ENCODE measurements at regions not wholly inside any gene's neighbourhood (a gene's known extent, or its start where the extent isn't known, plus 50 kb on each side); places are given as distances from the start of the nearest gene placed in this dataset.

GRCh38 chr1:221025501-221025900, 146.3 kb downstream of the HLX start:
- H3K27ac ChIP-seq (ENCODE audit: low read length) = no peak overlapping the region
- H3K4me3 ChIP-seq (ENCODE audit: low read length) = no peak overlapping the region
- no peaks in the 10 kb centered on the region for H3K36me3 ChIP-seq (ENCODE audit: control insufficient read depth, insufficient read depth, low read length)
- H3K9me3 ChIP-seq (ENCODE audit: control insufficient read depth, low read depth, low read length) = no peaks in the 10 kb centered on the region
- no peak for DNase-seq
- peaks cover 3% of the 10 kb centered on the region for H3K4me1 ChIP-seq (ENCODE audit: control insufficient read depth, insufficient read depth, low read length)
- no peaks in the 10 kb centered on the region for H3K27me3 ChIP-seq (ENCODE audit: control insufficient read depth, insufficient read depth, low read length)
- 96% methylated on average over 4 of the region's 8 CpGs for WGBS (ENCODE audit: insufficient coverage, low lambda C conversion rate)

- no peak overlapping the region for H3K4me3 ChIP-seq (ENCODE audit: low read length)
- H3K27me3 ChIP-seq (ENCODE audit: control insufficient read depth, insufficient read depth, low read length) = no peaks in the 10 kb centered on the region
- H3K36me3 ChIP-seq (ENCODE audit: control insufficient read depth, insufficient read depth, low read length) = no peaks in the 10 kb centered on the region
- no peaks in the 10 kb centered on the region for H3K9me3 ChIP-seq (ENCODE audit: control insufficient read depth, low read depth, low read length)
- H3K4me1 ChIP-seq (ENCODE audit: control insufficient read depth, insufficient read depth, low read length) = peaks cover 3% of the 10 kb centered on the region
- WGBS (ENCODE audit: insufficient coverage, low lambda C conversion rate) = no CpG with 5 or more reads among the region's 4 CpGs
- no peak for DNase-seq
- H3K27ac ChIP-seq (ENCODE audit: low read length) = no peak overlapping the region
Measured at GRCh38 chr1:221025956-221026355, 146.7 kb downstream of the HLX start.

GRCh38 chr1:221029981-221030649, 150.9 kb downstream of the HLX start:
- Histone ChIP-seq H3K27me3 (ENCODE audit: control insufficient read depth, insufficient read depth, low read length) (no peaks in the 10 kb centered on the region), H3K4me3 (ENCODE audit: low read length) (no peak overlapping the region), H3K36me3 (ENCODE audit: control insufficient read depth, insufficient read depth, low read length) (no peaks in the 10 kb centered on the region), H3K9me3 (ENCODE audit: control insufficient read depth, low read depth, low read length) (no peaks in the 10 kb centered on the region), H3K4me1 (ENCODE audit: control insufficient read depth, insufficient read depth, low read length) (peaks cover 3% of the 10 kb centered on the region), H3K27ac (ENCODE audit: low read length) (no peak overlapping the region)
- peak in 1 of 2 donors; percentile 20 for DNase-seq
- WGBS (ENCODE audit: insufficient coverage, low lambda C conversion rate) = 93% methylated on average over 2 of the region's 5 CpGs

DNA sequence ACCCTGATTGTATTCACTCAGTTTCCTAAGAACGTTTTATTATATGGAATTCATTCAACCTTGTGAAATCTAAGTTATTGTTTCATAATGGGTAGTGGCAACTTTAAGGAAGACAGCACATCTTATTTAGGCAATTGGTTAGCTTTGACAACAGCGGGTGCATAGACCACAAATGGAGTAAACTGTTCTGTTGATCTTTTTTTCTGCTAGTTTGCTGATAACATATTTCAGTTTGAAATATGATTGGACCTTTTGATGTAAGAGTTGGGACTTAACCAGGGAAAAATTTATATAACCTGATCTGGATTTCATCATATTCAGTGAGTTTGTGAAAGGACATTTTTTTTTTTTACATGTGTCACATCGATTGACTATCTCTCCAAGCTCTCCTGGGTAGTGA, 151.7 kb downstream of the HLX start:
- Histone ChIP-seq H3K27me3 (ENCODE audit: control insufficient read depth, insufficient read depth, low read length) (no peaks in the 10 kb centered on the region), H3K4me3 (ENCODE audit: low read length) (no peak overlapping the region), H3K27ac (ENCODE audit: low read length) (no peak overlapping the region), H3K4me1 (ENCODE audit: control insufficient read depth, insufficient read depth, low read length) (peaks cover 3% of the 10 kb centered on the region), H3K9me3 (ENCODE audit: control insufficient read depth, low read depth, low read length) (no peaks in the 10 kb centered on the region), H3K36me3 (ENCODE audit: control insufficient read depth, insufficient read depth, low read length) (no peaks in the 10 kb centered on the region)
- 83% methylated on average over 1 of the region's 3 CpGs for whole genome bisulfite sequencing (ENCODE audit: insufficient coverage, low lambda C conversion rate)
- DNase-seq = no peak

- WGBS (ENCODE audit: insufficient coverage, low lambda C conversion rate) = no CpG with 5 or more reads among the region's 3 CpGs
- Histone ChIP-seq H3K36me3 (ENCODE audit: control insufficient read depth, insufficient read depth, low read length) (no peaks in the 10 kb centered on the region), H3K9me3 (ENCODE audit: control insufficient read depth, low read depth, low read length) (no peaks in the 10 kb centered on the region), H3K4me1 (ENCODE audit: control insufficient read depth, insufficient read depth, low read length) (peaks cover 3% of the 10 kb centered on the region), H3K27ac (ENCODE audit: low read length) (no peak overlapping the region), H3K27me3 (ENCODE audit: control insufficient read depth, insufficient read depth, low read length) (no peaks in the 10 kb centered on the region), H3K4me3 (ENCODE audit: low read length) (no peak overlapping the region)
- DNase-seq = no peak
Measured at GRCh38 chr1:221031458-221032203, 152.4 kb downstream of the HLX start.

- DNase-seq = no peak
- no peaks in the 10 kb centered on the region for H3K9me3 ChIP-seq (ENCODE audit: control insufficient read depth, low read depth, low read length)
- no peak overlapping the region for H3K4me3 ChIP-seq (ENCODE audit: low read length)
- H3K36me3 ChIP-seq (ENCODE audit: control insufficient read depth, insufficient read depth, low read length) = no peaks in the 10 kb centered on the region
- H3K27ac ChIP-seq (ENCODE audit: low read length) = no peak overlapping the region
- no peaks in the 10 kb centered on the region for H3K27me3 ChIP-seq (ENCODE audit: control insufficient read depth, insufficient read depth, low read length)
- H3K4me1 ChIP-seq (ENCODE audit: control insufficient read depth, insufficient read depth, low read length) = peaks cover 3% of the 10 kb centered on the region
Measured at GRCh38 chr1:221032204-221032585, 153.0 kb downstream of the HLX start.

GRCh38 chr1:221032637-221033280, 153.5 kb downstream of the HLX start:
- Histone ChIP-seq H3K27me3 (ENCODE audit: control insufficient read depth, insufficient read depth, low read length) (no peaks in the 10 kb centered on the region), H3K4me1 (ENCODE audit: control insufficient read depth, insufficient read depth, low read length) (peaks cover 3% of the 10 kb centered on the region)
- 86% methylated on average over 1 of the region's 2 CpGs for WGBS (ENCODE audit: insufficient coverage, low lambda C conversion rate)

GRCh38 chr1:221035662-221036153, 156.5 kb downstream of the HLX start:
- Histone ChIP-seq H3K4me1 (ENCODE audit: control insufficient read depth, insufficient read depth, low read length) (no peaks in the 10 kb centered on the region), H3K27ac (ENCODE audit: low read length) (no peak overlapping the region)
- 72% methylated on average over 2 of the region's 6 CpGs for WGBS (ENCODE audit: insufficient coverage, low lambda C conversion rate)

More at GRCh38 chr1:221032637-221033280, 153.5 kb downstream of the HLX start:
- no peaks in the 10 kb centered on the region for H3K36me3 ChIP-seq (ENCODE audit: control insufficient read depth, insufficient read depth, low read length)
- no peak for DNase-seq
- no peak overlapping the region for H3K4me3 ChIP-seq (ENCODE audit: low read length)
- H3K9me3 ChIP-seq (ENCODE audit: control insufficient read depth, low read depth, low read length) = no peaks in the 10 kb centered on the region
- no peak overlapping the region for H3K27ac ChIP-seq (ENCODE audit: low read length)

GRCh38 chr1:221039616-221040015, 160.4 kb downstream of the HLX start:
- WGBS (ENCODE audit: insufficient coverage, low lambda C conversion rate) = no CpG with 5 or more reads among the region's 1 CpG
- H3K27me3 ChIP-seq (ENCODE audit: control insufficient read depth, insufficient read depth, low read length) = no peaks in the 10 kb centered on the region

More at GRCh38 chr1:221035662-221036153, 156.5 kb downstream of the HLX start:
- no peaks in the 10 kb centered on the region for H3K27me3 ChIP-seq (ENCODE audit: control insufficient read depth, insufficient read depth, low read length)
- no peaks in the 10 kb centered on the region for H3K9me3 ChIP-seq (ENCODE audit: control insufficient read depth, low read depth, low read length)
- no peak for DNase-seq
- H3K4me3 ChIP-seq (ENCODE audit: low read length) = no peak overlapping the region
- no peaks in the 10 kb centered on the region for H3K36me3 ChIP-seq (ENCODE audit: control insufficient read depth, insufficient read depth, low read length)

GRCh38 chr1:221040101-221040500, 160.9 kb downstream of the HLX start:
- Histone ChIP-seq H3K4me1 (ENCODE audit: control insufficient read depth, insufficient read depth, low read length) (no peaks in the 10 kb centered on the region), H3K4me3 (ENCODE audit: low read length) (no peak overlapping the region), H3K27ac (ENCODE audit: low read length) (no peak overlapping the region), H3K36me3 (ENCODE audit: control insufficient read depth, insufficient read depth, low read length) (no peaks in the 10 kb centered on the region), H3K9me3 (ENCODE audit: control insufficient read depth, low read depth, low read length) (no peaks in the 10 kb centered on the region), H3K27me3 (ENCODE audit: control insufficient read depth, insufficient read depth, low read length) (no peaks in the 10 kb centered on the region)
- WGBS (ENCODE audit: insufficient coverage, low lambda C conversion rate) = no CpG with 5 or more reads among the region's 1 CpG
- no peak for DNase-seq

More at GRCh38 chr1:221039616-221040015, 160.4 kb downstream of the HLX start:
- H3K4me3 ChIP-seq (ENCODE audit: low read length) = no peak overlapping the region
- H3K36me3 ChIP-seq (ENCODE audit: control insufficient read depth, insufficient read depth, low read length) = no peaks in the 10 kb centered on the region
- H3K27ac ChIP-seq (ENCODE audit: low read length) = no peak overlapping the region
- no peaks in the 10 kb centered on the region for H3K9me3 ChIP-seq (ENCODE audit: control insufficient read depth, low read depth, low read length)
- no peak for DNase-seq
- no peaks in the 10 kb centered on the region for H3K4me1 ChIP-seq (ENCODE audit: control insufficient read depth, insufficient read depth, low read length)

Data from large intestine (tissue), 3 donors.